ENCODE measurements at regions not wholly inside any gene's neighbourhood (a gene's known extent, or its start where the extent isn't known, plus 50 kb on each side); places are given as distances from the start of the nearest gene placed in this dataset.

- Mint-ChIP-seq H3K36me3 (no peaks in the 10 kb centered on the region), H3K27ac (no peak overlapping the region), H3K27me3 (no peaks in the 10 kb centered on the region), H3K4me1 (no peaks in the 10 kb centered on the region), H3K9me3 (ENCODE audit: low read depth) (peaks cover 2% of the 10 kb centered on the region), H3K4me3 (no peak overlapping the region)
- ATAC-seq (no peak), DNase-seq (no peak)
- CTCF ChIA-PET: no interaction called here
Observed at GRCh38 chr2:5230855-5231254, 461.3 kb upstream of the SOX11 start.

GRCh38 chr2:5231287-5231686 is 460.9 kb upstream of the SOX11 start:
- Mint-ChIP-seq H3K27ac (no peak overlapping the region), H3K36me3 (no peaks in the 10 kb centered on the region), H3K9me3 (ENCODE audit: low read depth) (peaks cover 2% of the 10 kb centered on the region), H3K4me1 (no peaks in the 10 kb centered on the region), H3K4me3 (no peak overlapping the region), H3K27me3 (no peaks in the 10 kb centered on the region)
- DNase-seq (no peak), ATAC-seq (no peak)
- CTCF ChIA-PET: no interaction called here

GRCh38 chr2:5234563-5234962 is 457.6 kb upstream of the SOX11 start:
- no peaks in the 10 kb centered on the region for H3K4me1 Mint-ChIP-seq
- CTCF ChIA-PET: no interaction called here
- H3K36me3 Mint-ChIP-seq: no peaks in the 10 kb centered on the region
- H3K9me3 Mint-ChIP-seq (ENCODE audit: low read depth): peaks cover 2% of the 10 kb centered on the region
- H3K27ac Mint-ChIP-seq: no peak overlapping the region
- DNase-seq: no peak
- no peak overlapping the region for H3K4me3 Mint-ChIP-seq
- H3K27me3 Mint-ChIP-seq: no peaks in the 10 kb centered on the region
- no peak for ATAC-seq

GRCh38 chr2:5235701-5236100 is 456.5 kb upstream of the SOX11 start:
- DNase-seq (no peak), ATAC-seq (no peak)
- no peaks in the 10 kb centered on the region for H3K36me3 Mint-ChIP-seq
- H3K4me1 Mint-ChIP-seq: no peaks in the 10 kb centered on the region
- peaks cover 2% of the 10 kb centered on the region for H3K9me3 Mint-ChIP-seq (ENCODE audit: low read depth)
- no peaks in the 10 kb centered on the region for H3K27me3 Mint-ChIP-seq
- H3K27ac Mint-ChIP-seq: no peak overlapping the region
- CTCF ChIA-PET: no interaction called here
- H3K4me3 Mint-ChIP-seq: no peak overlapping the region

GRCh38 chr2:5236249-5236648 is 455.9 kb upstream of the SOX11 start:
- Mint-ChIP-seq H3K4me3 (no peak overlapping the region), H3K9me3 (ENCODE audit: low read depth) (peaks cover 2% of the 10 kb centered on the region), H3K27ac (no peak overlapping the region), H3K36me3 (no peaks in the 10 kb centered on the region), H3K4me1 (no peaks in the 10 kb centered on the region), H3K27me3 (no peaks in the 10 kb centered on the region)
- CTCF ChIA-PET: no interaction called here
- no peak for ATAC-seq
- DNase-seq: no peak

GRCh38 chr2:5242751-5243150 is 449.4 kb upstream of the SOX11 start:
- ATAC-seq: no peak
- CTCF ChIA-PET: no interaction called here
- H3K27me3 Mint-ChIP-seq: no peaks in the 10 kb centered on the region
- H3K4me3 Mint-ChIP-seq: no peak overlapping the region
- DNase-seq: no peak
- H3K36me3 Mint-ChIP-seq: no peaks in the 10 kb centered on the region
- H3K4me1 Mint-ChIP-seq: no peaks in the 10 kb centered on the region
- H3K9me3 Mint-ChIP-seq (ENCODE audit: low read depth): peaks cover 7% of the 10 kb centered on the region
- no peak overlapping the region for H3K27ac Mint-ChIP-seq

- no peak for DNase-seq
- CTCF ChIA-PET: no interaction called here
- Mint-ChIP-seq H3K27me3 (no peaks in the 10 kb centered on the region), H3K9me3 (ENCODE audit: low read depth) (peaks cover 23% of the 10 kb centered on the region), H3K27ac (no peak overlapping the region), H3K4me1 (no peaks in the 10 kb centered on the region), H3K4me3 (no peak overlapping the region), H3K36me3 (no peaks in the 10 kb centered on the region)
- no peak for ATAC-seq
Observed at GRCh38 chr2:5250482-5250881, 441.7 kb upstream of the SOX11 start.

- ATAC-seq (no peak), DNase-seq (no peak)
- H3K9me3 Mint-ChIP-seq (ENCODE audit: low read depth): peaks cover 18% of the 10 kb centered on the region
- no peak overlapping the region for H3K4me3 Mint-ChIP-seq
- no peaks in the 10 kb centered on the region for H3K4me1 Mint-ChIP-seq
- CTCF ChIA-PET: no interaction called here
- no peaks in the 10 kb centered on the region for H3K36me3 Mint-ChIP-seq
- no peak overlapping the region for H3K27ac Mint-ChIP-seq
- no peaks in the 10 kb centered on the region for H3K27me3 Mint-ChIP-seq
Observed at GRCh38 chr2:5253263-5253662, 438.9 kb upstream of the SOX11 start.

GRCh38 chr2:5254791-5255332 is 437.3 kb upstream of the SOX11 start:
- ATAC-seq (no peak), DNase-seq (no peak)
- CTCF ChIA-PET: no interaction called here
- no peak overlapping the region for H3K4me3 Mint-ChIP-seq
- peaks cover 22% of the 10 kb centered on the region for H3K9me3 Mint-ChIP-seq (ENCODE audit: low read depth)
- H3K27me3 Mint-ChIP-seq: no peaks in the 10 kb centered on the region
- H3K4me1 Mint-ChIP-seq: no peaks in the 10 kb centered on the region
- H3K27ac Mint-ChIP-seq: no peak overlapping the region
- no peaks in the 10 kb centered on the region for H3K36me3 Mint-ChIP-seq

- ATAC-seq: no peak
- Mint-ChIP-seq H3K27ac (no peak overlapping the region), H3K36me3 (no peaks in the 10 kb centered on the region), H3K27me3 (no peaks in the 10 kb centered on the region), H3K4me3 (no peak overlapping the region), H3K4me1 (no peaks in the 10 kb centered on the region), H3K9me3 (ENCODE audit: low read depth) (peaks cover 13% of the 10 kb centered on the region)
- CTCF ChIA-PET: no interaction called here
- DNase-seq: no peak
Observed at GRCh38 chr2:5263291-5263690, 428.9 kb upstream of the SOX11 start.

- no peak for ATAC-seq
- peaks cover 9% of the 10 kb centered on the region for H3K9me3 Mint-ChIP-seq (ENCODE audit: low read depth)
- CTCF ChIA-PET: no interaction called here
- no peaks in the 10 kb centered on the region for H3K27me3 Mint-ChIP-seq
- no peak overlapping the region for H3K27ac Mint-ChIP-seq
- no peaks in the 10 kb centered on the region for H3K36me3 Mint-ChIP-seq
- no peak for DNase-seq
- H3K4me3 Mint-ChIP-seq: no peak overlapping the region
- no peaks in the 10 kb centered on the region for H3K4me1 Mint-ChIP-seq
Observed at GRCh38 chr2:5264361-5264760, 427.8 kb upstream of the SOX11 start.

GRCh38 chr2:5285061-5285460 is 407.1 kb upstream of the SOX11 start:
- CTCF ChIA-PET: no interaction called here

GRCh38 chr2:5285872-5286769 is 406.1 kb upstream of the SOX11 start:
- Mint-ChIP-seq H3K27me3 (no peaks in the 10 kb centered on the region), H3K4me3 (no peak overlapping the region), H3K9me3 (ENCODE audit: low read depth) (no peaks in the 10 kb centered on the region), H3K27ac (no peak overlapping the region), H3K36me3 (no peaks in the 10 kb centered on the region), H3K4me1 (no peaks in the 10 kb centered on the region)
- ATAC-seq (no peak), DNase-seq (no peak)
- CTCF ChIA-PET: no interaction called here

More at GRCh38 chr2:5285061-5285460, 407.1 kb upstream of the SOX11 start:
- no peak for ATAC-seq
- Mint-ChIP-seq H3K4me3 (no peak overlapping the region), H3K9me3 (ENCODE audit: low read depth) (no peaks in the 10 kb centered on the region), H3K4me1 (no peaks in the 10 kb centered on the region), H3K27me3 (no peaks in the 10 kb centered on the region), H3K27ac (no peak overlapping the region), H3K36me3 (no peaks in the 10 kb centered on the region)
- no peak for DNase-seq

GRCh38 chr2:5287558-5288334 is 404.4 kb upstream of the SOX11 start:
- Mint-ChIP-seq H3K4me1 (no peaks in the 10 kb centered on the region), H3K27ac (no peak overlapping the region)

More at GRCh38 chr2:5287558-5288334, 404.4 kb upstream of the SOX11 start:
- no peaks in the 10 kb centered on the region for H3K27me3 Mint-ChIP-seq
- DNase-seq (no peak), ATAC-seq (no peak)
- CTCF ChIA-PET: no interaction called here
- H3K36me3 Mint-ChIP-seq: no peaks in the 10 kb centered on the region
- H3K9me3 Mint-ChIP-seq (ENCODE audit: low read depth): peaks cover 3% of the 10 kb centered on the region
- no peak overlapping the region for H3K4me3 Mint-ChIP-seq
